Gastrocnemius medialis (tissue), 4 donors: ENCODE measurements at regions not wholly inside any gene's neighbourhood (a gene's known extent, or its start where the extent isn't known, plus 50 kb on each side); places are given as distances from the start of the nearest gene placed in this dataset.
"Not testable (repeated sequence)": the region's sequence is repeated elsewhere in the genome, so short reads cannot be mapped to it uniquely, and the experiment has no call there.

ENCODE experiments used
- ATAC-seq, 2 donors: fragments of 150-250 bp; one replicate each; pipeline ENCODE4 v1.9.1; 2016
- DNase-seq, 2 donors: peaks; one replicate each; pipeline ENCODE4 v3.0.0-alpha.2; 2019
- H3K27ac ChIP-seq, 4 donors: fragments of 200-600 bp; sonication (generic); 1 replicate in 1 of 4; 2 replicates in 3 of 4; pipeline ENCODE4 v1.5.1; 2016 to 2018; ENCODE audit warnings: mild to moderate bottlenecking in 2 of 4, moderate library complexity in 1 of 4
- H3K27me3 ChIP-seq, 3 donors: fragments of 200-600 bp; sonication (generic) in 2 of 3; 1 replicate in 1 of 3; 2 replicates in 2 of 3; pipeline versions ENCODE4 v1.5.1 to v1.6.0; 2016 to 2019; ENCODE audit warnings: mild to moderate bottlenecking in 1 of 3, moderate library complexity in 1 of 3
- H3K36me3 ChIP-seq, 2 donors: fragments of 200-600 bp; sonication (generic) in 1 of 2; one replicate each; pipeline ENCODE4 v1.5.1; 2017 to 2018
- H3K4me1 ChIP-seq, 2 donors: fragments of 200-600 bp; sonication (generic) in 1 of 2; one replicate each; pipeline ENCODE4 v1.5.1; 2016 to 2017; ENCODE audit warnings: mild to moderate bottlenecking in 2 of 2
- H3K4me3 ChIP-seq, 4 donors: fragments of 200-600 bp; sonication (generic) in 3 of 4; 1 replicate in 1 of 4; 2 replicates in 3 of 4; pipeline ENCODE4 v1.5.1; 2016 to 2019; ENCODE audit warnings: mild to moderate bottlenecking in 2 of 4
- H3K9me3 ChIP-seq, 3 donors: fragments of 200-600 bp; sonication (generic) in 2 of 3; 1 replicate in 1 of 3; 2 replicates in 2 of 3; pipeline ENCODE4 v1.5.1; 2016 to 2019
- CTCF ChIP-seq, 5 experiments: fragments of 450-650 bp in 3 of 5; fragments of 200-600 bp in 2 of 5; sonication (generic) in 2 of 5; IDR thresholded peaks in 4 of 5; conservative IDR thresholded peaks in 1 of 5; 1 replicate in 4 of 5; 2 replicates in 1 of 5; pipeline ENCODE4 v1.5.1; 2016 to 2019; ENCODE audit warnings: antibody characterized with exemption in 5 of 5, mild to moderate bottlenecking in 3 of 5, moderate library complexity in 3 of 5
- POLR2A ChIP-seq, 2 donors: fragments of 450-650 bp; IDR thresholded peaks; one replicate each; pipeline ENCODE4 v1.6.1; 2017; ENCODE audit warnings: antibody characterized with exemption in 2 of 2, mild to moderate bottlenecking in 2 of 2, moderate library complexity in 2 of 2
- in situ Hi-C, 4 donors: fragments of 200-750 bp; cut with MboI; loops; one replicate each; pipeline versions ENCODE4 v1.15.0 to v1.8.0; 2017; ENCODE audit warnings: low sequenced_read_pairs in 4 of 4
- intact Hi-C: fragments of 100-400 bp; cut with DNase I; formaldehyde crosslinking; loops from one replicate; pipeline ENCODE4 v1.15.1; 2023; ENCODE audit warnings: low total_unique reads

- in situ Hi-C loops (no loop called here), intact Hi-C loops (no loop called here)
- Histone ChIP-seq H3K36me3 (no peaks in the 10 kb centered on the region), H3K9me3 (no peaks in the 10 kb centered on the region), H3K4me3 (no peak overlapping the region), H3K27me3 (no peaks in the 10 kb centered on the region), H3K4me1 (no peaks in the 10 kb centered on the region), H3K27ac (no peak overlapping the region)
- no peak for TF ChIP-seq CTCF (IDR thresholded peaks at IDR 0.05 in 4 of 5, conservative IDR thresholded peaks at IDR 0.05 in 1 of 5)
- TF ChIP-seq POLR2A (IDR thresholded peaks at IDR 0.05) = no peak
- DNase-seq (no peak), ATAC-seq (no peak)
Observed at GRCh38 chr15:58369956-58370355, 61.8 kb upstream of the LIPC start.

GRCh38 chr15:58374147-58374546, 57.6 kb upstream of the LIPC start:
- H3K9me3 ChIP-seq = no peaks in the 10 kb centered on the region
- H3K27ac ChIP-seq = no peak overlapping the region
- H3K36me3 ChIP-seq = no peaks in the 10 kb centered on the region
- in situ Hi-C loops (no loop called here), intact Hi-C loops (no loop called here)
- H3K4me3 ChIP-seq = no peak overlapping the region
- TF ChIP-seq CTCF (IDR thresholded peaks at IDR 0.05 in 4 of 5, conservative IDR thresholded peaks at IDR 0.05 in 1 of 5) = no peak
- TF ChIP-seq POLR2A (IDR thresholded peaks at IDR 0.05) = no peak
- ATAC-seq = no peak
- no peaks in the 10 kb centered on the region for H3K4me1 ChIP-seq
- no peaks in the 10 kb centered on the region for H3K27me3 ChIP-seq
- no peak for DNase-seq

- DNase-seq (no peak), ATAC-seq (no peak)
- H3K27ac ChIP-seq = no peak overlapping the region
- intact Hi-C loops (no loop called here), in situ Hi-C loops (no loop called here)
- no peaks in the 10 kb centered on the region for H3K27me3 ChIP-seq
- H3K4me1 ChIP-seq = no peaks in the 10 kb centered on the region
- no peak overlapping the region for H3K4me3 ChIP-seq
- no peaks in the 10 kb centered on the region for H3K9me3 ChIP-seq
- TF ChIP-seq POLR2A (IDR thresholded peaks at IDR 0.05) (no peak), CTCF (IDR thresholded peaks at IDR 0.05 in 4 of 5, conservative IDR thresholded peaks at IDR 0.05 in 1 of 5) (no peak)
- no peaks in the 10 kb centered on the region for H3K36me3 ChIP-seq
Observed at GRCh38 chr15:58377193-58377592, 54.6 kb upstream of the LIPC start.

GRCh38 chr15:58378241-58379085, 53.3 kb upstream of the LIPC start:
- H3K27ac ChIP-seq = no peak overlapping the region
- TF ChIP-seq POLR2A (IDR thresholded peaks at IDR 0.05) = no peak
- TF ChIP-seq CTCF (IDR thresholded peaks at IDR 0.05 in 4 of 5, conservative IDR thresholded peaks at IDR 0.05 in 1 of 5) = no peak
- H3K4me3 ChIP-seq = no peak overlapping the region
- H3K36me3 ChIP-seq = no peaks in the 10 kb centered on the region
- in situ Hi-C loops (no loop called here), intact Hi-C loops (no loop called here)
- no peak for DNase-seq
- no peaks in the 10 kb centered on the region for H3K4me1 ChIP-seq
- no peaks in the 10 kb centered on the region for H3K9me3 ChIP-seq
- H3K27me3 ChIP-seq = no peaks in the 10 kb centered on the region
- ATAC-seq = no peak

GRCh38 chr15:58379454-58379853, 52.3 kb upstream of the LIPC start:
- ATAC-seq, DNase-seq, H3K4me1 ChIP-seq, H3K27me3 ChIP-seq, H3K9me3 ChIP-seq, H3K36me3 ChIP-seq, H3K27ac ChIP-seq, H3K4me3 ChIP-seq, in situ Hi-C loops, intact Hi-C loops: not testable (repeated sequence)
